ENCODE measurements at regions not wholly inside any gene's neighbourhood (a gene's known extent, or its start where the extent isn't known, plus 50 kb on each side); places are given as distances from the start of the nearest gene placed in this dataset.

DNA sequence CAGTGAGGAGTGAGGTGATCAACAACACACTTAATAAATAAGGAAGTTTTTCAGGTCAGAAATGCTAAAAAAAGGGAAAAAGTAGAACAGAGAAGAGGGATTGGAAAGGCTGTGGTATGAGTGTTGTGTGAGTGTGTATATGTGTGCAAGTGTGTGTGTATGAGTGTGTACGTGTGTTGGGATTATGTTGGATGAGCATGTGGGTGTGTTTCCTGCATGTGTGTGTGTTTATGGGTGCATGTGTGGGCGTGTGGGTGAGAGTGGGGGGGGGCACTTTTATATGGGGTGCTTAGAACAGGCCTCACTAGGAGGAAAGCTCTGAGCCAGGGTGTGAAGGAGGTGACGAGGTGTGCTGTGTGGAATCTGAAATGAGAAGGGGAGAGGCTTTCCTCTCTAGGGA, 116.8 kb upstream of the SLC22A23 start:
- no peaks in the 10 kb centered on the region for H3K36me3 ChIP-seq
- H3K27me3 ChIP-seq: no peaks in the 10 kb centered on the region
- no peaks in the 10 kb centered on the region for H3K4me1 ChIP-seq
- intact Hi-C loops (cut with DNase I): no loop called here
- TF ChIP-seq POLR2A (IDR thresholded peaks at IDR 0.05): no peak
- TF ChIP-seq POLR2AphosphoS5 (IDR thresholded peaks at IDR 0.05; ENCODE audit: insufficient read depth in 1 of 2, low read depth in 1 of 2): no peak
- H3K27ac ChIP-seq: no peak overlapping the region
- H3K9me3 ChIP-seq: no peaks in the 10 kb centered on the region
- H3K4me3 ChIP-seq: no peak overlapping the region
- DNase-seq (ENCODE audit: extremely low spot score in 2 of 2): no peak

DNA sequence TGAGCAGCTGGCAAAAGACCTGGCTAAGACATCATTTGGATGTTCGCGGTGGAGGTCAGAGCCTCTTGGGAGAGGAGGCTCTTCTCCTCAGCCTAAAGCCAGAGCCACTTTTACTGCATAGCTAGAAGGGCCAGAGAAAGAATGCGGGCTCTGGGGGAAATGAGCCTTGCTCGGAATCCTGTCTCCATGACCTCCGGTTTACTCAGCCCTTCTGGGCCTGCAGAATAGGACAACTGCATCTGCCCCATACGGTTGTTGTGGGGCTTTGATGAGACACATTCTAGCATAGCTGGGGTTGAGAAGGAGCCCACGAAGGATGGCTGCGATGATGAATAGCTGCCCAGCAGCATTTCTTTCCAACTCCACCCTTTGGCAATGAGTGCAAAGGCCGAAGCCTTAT, 115.0 kb upstream of the SLC22A23 start:
- H3K4me3 ChIP-seq: no peak overlapping the region
- intact Hi-C loops (cut with DNase I): no loop called here
- no peaks in the 10 kb centered on the region for H3K9me3 ChIP-seq
- H3K27ac ChIP-seq: no peak overlapping the region
- no peak for DNase-seq (ENCODE audit: extremely low spot score in 2 of 2)
- no peaks in the 10 kb centered on the region for H3K27me3 ChIP-seq
- TF ChIP-seq, protein P1, sequence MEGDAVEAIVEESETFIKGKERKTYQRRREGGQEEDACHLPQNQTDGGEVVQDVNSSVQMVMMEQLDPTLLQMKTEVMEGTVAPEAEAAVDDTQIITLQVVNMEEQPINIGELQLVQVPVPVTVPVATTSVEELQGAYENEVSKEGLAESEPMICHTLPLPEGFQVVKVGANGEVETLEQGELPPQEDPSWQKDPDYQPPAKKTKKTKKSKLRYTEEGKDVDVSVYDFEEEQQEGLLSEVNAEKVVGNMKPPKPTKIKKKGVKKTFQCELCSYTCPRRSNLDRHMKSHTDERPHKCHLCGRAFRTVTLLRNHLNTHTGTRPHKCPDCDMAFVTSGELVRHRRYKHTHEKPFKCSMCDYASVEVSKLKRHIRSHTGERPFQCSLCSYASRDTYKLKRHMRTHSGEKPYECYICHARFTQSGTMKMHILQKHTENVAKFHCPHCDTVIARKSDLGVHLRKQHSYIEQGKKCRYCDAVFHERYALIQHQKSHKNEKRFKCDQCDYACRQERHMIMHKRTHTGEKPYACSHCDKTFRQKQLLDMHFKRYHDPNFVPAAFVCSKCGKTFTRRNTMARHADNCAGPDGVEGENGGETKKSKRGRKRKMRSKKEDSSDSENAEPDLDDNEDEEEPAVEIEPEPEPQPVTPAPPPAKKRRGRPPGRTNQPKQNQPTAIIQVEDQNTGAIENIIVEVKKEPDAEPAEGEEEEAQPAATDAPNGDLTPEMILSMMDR (IDR thresholded peaks at IDR 0.05): no peak
- no peaks in the 10 kb centered on the region for H3K4me1 ChIP-seq
- no peaks in the 10 kb centered on the region for H3K36me3 ChIP-seq

DNA sequence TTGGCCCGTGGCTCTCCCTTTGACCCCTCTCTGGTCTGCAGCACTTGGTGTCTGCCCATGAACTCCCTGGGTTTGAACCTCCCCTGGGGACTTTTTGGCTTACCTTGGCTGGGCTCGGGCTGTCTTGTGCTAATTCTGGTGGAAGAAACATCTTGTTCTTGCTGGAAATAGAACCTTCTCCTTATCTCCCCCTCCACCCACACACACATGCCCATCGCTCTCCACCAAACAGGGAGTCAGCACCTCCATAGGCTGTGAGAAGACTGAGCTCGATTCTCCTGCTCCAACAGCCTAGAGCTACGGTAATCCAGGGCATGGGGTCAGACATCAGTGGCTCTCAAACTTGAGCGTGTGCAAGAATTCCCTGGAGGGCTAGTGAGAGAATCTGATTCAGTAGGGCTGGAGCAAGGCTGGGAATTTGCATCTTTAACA, 114.4 kb upstream of the SLC22A23 start:
- intact Hi-C loops (cut with DNase I): no loop called here
- H3K9me3 ChIP-seq: no peaks in the 10 kb centered on the region
- no peaks in the 10 kb centered on the region for H3K27me3 ChIP-seq
- TF ChIP-seq, protein P1 (IDR thresholded peaks at IDR 0.05): no peak
- no peak for TF ChIP-seq POLR2AphosphoS5 (IDR thresholded peaks at IDR 0.05; ENCODE audit: insufficient read depth in 1 of 2, low read depth in 1 of 2)
- TF ChIP-seq POLR2A (IDR thresholded peaks at IDR 0.05): no peak
- H3K36me3 ChIP-seq: no peaks in the 10 kb centered on the region
- DNase-seq (ENCODE audit: extremely low spot score in 2 of 2): no peak
- no peaks in the 10 kb centered on the region for H3K4me1 ChIP-seq
- H3K4me3 ChIP-seq: no peak overlapping the region
- H3K27ac ChIP-seq: no peak overlapping the region

DNA sequence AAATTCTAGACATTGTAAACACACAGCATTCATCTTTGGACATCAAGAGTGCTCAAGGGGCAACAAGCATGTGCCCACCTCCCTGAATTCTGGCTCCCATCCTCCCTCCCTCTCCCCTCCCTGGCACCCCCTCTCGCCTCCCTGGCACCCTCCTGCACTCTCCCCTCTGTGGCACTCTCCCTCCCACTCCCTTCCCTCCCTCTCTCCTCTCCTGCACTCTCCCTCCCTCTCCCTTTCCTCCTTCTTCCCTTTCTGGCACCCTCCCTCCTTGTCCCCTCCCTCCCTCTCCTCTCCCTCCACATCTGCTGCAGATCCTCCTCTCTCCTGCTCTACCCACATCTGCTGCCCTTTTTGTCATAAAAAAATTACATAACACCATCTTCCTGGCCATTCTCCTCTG, 113.0 kb upstream of the SLC22A23 start:
- intact Hi-C loops (cut with DNase I): no loop called here
- Histone ChIP-seq H3K4me1 (no peaks in the 10 kb centered on the region), H3K9me3 (no peaks in the 10 kb centered on the region), H3K27ac (no peak overlapping the region), H3K4me3 (no peak overlapping the region), H3K27me3 (no peaks in the 10 kb centered on the region), H3K36me3 (no peaks in the 10 kb centered on the region)
- TF ChIP-seq, protein P1 (IDR thresholded peaks at IDR 0.05): no peak
- no peak for TF ChIP-seq POLR2A (IDR thresholded peaks at IDR 0.05)
- TF ChIP-seq POLR2AphosphoS5 (IDR thresholded peaks at IDR 0.05; ENCODE audit: insufficient read depth in 1 of 2, low read depth in 1 of 2): no peak
- DNase-seq (ENCODE audit: extremely low spot score in 2 of 2): no peak

DNA sequence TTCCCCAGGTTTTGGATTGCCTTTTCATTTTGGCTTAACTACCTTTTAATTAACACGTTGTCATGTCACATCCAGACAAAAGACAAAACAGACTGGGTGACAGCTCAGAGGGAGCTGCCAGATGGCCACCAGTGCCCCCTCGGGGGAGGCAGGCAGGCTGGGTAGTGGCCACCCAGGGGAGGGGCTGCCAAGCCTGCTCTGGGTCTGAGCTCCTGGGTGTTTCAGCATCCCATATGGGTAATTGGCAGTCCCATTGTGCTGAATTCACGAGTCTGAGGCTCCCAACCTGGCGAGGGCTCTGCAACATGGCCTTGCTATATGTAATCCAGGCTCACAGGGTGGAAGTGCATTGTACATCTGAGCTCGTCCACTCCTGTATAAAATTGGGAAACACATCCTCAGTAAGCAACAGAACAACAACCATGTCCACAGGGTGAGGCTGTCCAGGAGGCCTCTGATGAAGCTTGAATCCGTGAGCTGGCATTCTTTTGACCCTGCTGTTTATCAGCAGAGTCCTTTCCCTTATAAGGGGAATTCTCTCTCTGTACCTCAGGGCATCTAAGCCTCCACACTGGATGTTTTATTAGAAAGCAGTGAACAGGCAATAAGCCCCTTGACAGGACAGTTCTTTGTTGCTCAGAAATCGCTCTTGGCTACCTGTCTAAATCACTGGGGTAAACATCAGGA, 111.7 kb upstream of the SLC22A23 start:
- intact Hi-C loops (cut with DNase I): no loop called here
- no peak overlapping the region for H3K27ac ChIP-seq

More for the DNA sequence above, 111.7 kb upstream of the SLC22A23 start:
- no peak for TF ChIP-seq POLR2A (IDR thresholded peaks at IDR 0.05)
- TF ChIP-seq, protein P1 (IDR thresholded peaks at IDR 0.05): no peak
- TF ChIP-seq POLR2AphosphoS5 (IDR thresholded peaks at IDR 0.05; ENCODE audit: insufficient read depth in 1 of 2, low read depth in 1 of 2): no peak
- no peak overlapping the region for H3K4me3 ChIP-seq
- H3K36me3 ChIP-seq: no peaks in the 10 kb centered on the region
- H3K9me3 ChIP-seq: no peaks in the 10 kb centered on the region
- DNase-seq (ENCODE audit: extremely low spot score in 2 of 2): no peak
- H3K4me1 ChIP-seq: no peaks in the 10 kb centered on the region
- H3K27me3 ChIP-seq: no peaks in the 10 kb centered on the region
